ENCODE measurements at regions not wholly inside any gene's neighbourhood (a gene's known extent, or its start where the extent isn't known, plus 50 kb on each side); places are given as distances from the start of the nearest gene placed in this dataset.
A peak's percentile ranks its signal among the peaks of the same experiment; 100 is the strongest.
"Not testable (repeated sequence)": the region's sequence is repeated elsewhere in the genome, so short reads cannot be mapped to it uniquely, and the experiment has no call there.

DNA sequence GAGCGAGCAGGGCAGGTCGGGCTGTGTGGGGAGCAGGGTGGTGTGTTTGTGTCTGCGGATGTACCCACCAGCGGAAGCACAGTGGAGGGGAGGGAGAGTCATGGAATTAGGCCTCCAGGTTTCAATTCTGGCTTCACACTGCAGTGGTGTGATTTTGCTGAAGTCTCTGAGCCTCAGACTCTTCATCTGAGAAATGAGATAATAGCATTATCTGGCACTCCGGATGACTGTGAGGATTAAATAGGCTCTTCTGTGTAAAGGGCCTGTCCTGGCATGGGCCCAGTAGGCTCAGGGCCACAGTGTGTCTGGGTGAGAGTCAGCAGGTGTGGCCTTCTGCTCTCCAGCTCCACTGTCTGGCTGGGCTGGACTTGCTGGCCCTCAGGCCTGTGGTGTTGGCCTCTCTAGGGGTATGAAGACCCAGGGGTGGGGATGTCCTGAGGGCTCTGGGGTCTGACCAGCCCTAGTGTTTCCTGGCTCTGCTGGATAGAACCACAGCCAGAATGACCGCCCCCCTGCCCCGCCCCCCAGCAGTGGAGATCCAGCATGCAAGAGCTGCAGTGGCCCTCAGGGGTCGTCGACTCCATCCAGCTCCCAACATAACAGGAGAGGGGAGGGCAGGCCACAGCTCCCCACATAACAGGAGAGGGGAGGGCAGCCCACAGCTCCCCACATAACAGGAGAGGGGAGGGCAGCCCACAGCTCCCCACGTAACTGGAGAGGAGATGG is 178.6 kb downstream of the RPS24 start:
- no peak for DNase-seq

DNA sequence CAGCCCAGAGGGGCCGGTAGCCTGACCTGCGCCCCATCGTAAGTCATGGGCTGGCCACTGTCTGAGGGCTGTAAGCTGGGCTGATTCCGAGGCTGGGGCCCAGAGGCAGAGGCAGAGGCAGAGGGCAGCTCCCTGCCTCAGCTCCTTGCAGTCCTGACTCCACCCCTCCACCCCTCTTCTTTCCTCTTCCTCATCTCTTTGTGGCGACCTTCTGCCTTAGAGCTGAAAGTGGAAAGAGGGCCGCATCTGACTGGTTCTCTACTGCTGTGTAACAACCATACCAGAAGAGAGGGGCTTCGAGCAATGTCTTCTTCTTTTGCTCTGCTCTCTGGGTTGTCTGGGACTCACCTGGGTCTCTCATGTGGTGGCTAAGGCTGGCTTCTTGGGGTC is 179.1 kb downstream of the RPS24 start:
- DNase-seq: no peak

DNA sequence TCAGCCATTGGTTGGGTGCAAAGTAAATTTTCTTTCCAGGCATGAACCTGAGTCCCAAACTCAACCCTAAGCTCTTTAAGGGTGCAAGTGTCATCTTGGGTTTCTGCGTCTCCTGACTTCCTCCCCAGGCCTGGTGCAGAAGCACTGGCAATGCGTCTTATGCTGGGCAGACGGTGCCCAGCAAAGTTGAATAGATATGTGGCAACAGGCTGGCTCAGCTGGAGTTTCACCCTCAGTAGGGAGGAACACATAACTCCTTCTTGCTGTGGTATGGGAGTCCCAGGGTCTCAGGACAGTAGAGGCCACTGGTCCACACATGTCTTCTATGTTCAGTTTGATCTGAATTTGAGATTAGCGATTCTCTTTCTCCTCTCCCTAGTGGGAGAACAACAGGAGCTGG is 181.3 kb downstream of the RPS24 start:
- no peak for DNase-seq

DNA sequence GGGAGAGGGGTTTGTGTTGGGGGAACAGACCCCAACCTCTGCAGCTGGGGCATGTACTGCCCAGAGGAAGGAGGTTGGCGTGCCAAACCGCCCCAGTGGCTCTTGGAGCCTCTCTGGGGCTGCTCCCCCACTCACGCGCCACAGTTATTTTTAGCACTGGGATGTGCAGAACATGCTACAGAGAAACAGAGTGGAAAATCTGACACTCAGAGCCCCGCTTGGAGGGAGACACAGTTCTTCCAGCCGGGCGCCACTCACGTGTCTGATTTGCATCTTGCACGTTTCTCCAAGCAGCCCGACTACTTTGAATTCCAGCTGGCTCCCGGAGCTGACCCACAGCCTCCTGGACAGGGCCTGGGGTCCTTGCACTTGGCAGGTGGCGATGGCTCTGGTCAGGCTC is 182.0 kb downstream of the RPS24 start:
- peak; percentile 63 for DNase-seq

DNA sequence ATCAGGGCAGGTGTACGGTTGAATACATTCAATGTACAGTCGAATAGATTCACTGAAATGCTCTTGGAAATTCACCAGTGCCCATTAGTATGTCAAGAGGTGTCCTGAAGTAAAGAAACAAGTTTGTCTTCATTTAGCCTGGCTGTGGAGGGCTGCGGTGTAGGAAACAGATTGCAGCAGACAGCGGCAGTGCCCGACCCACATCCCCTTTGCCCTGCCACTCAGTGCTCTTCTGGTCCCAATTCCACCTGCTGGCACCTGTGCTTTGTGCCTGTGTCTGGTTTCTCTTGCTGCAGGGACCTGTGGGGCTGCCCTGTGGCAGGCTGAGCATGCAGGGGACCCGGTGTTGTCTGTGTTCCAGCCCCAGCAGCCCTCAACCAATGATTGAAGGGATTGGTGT is 183.7 kb downstream of the RPS24 start:
- DNase-seq: no peak

DNA sequence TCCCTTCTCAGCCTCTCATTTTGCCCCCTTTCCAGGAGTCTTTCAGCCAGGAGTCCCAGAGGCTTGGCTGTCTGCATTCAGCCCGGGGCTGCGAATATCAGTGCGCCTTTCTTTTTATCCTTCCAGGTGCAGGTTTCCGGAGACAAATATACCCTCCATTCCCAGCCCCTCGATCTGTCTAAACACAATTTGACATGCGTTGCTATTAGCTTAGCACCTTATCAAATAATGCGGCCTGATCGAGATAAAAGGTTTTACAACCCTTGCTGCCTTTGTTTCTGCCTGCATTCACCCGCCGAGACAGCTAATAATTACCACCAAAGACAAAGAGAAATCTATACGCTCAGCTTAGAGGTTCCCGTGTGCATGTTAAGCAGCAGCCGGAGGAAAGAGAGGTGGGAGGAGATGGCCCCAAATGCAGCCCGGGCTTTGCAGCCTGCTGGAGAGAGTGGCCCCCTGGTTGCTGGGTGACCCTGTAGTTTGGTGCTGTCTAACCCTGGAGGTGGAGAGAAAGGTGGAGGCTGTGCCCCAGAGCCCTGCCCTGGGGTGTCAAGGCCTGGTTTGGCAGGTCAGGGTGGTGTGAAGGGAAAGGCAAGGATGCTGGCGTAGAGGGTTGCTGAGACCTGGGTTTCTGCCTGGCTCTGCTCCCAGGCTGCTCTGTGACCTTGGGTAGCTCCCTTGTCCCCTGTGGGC is 185.3 kb downstream of the RPS24 start:
- DNase-seq: no peak

DNA sequence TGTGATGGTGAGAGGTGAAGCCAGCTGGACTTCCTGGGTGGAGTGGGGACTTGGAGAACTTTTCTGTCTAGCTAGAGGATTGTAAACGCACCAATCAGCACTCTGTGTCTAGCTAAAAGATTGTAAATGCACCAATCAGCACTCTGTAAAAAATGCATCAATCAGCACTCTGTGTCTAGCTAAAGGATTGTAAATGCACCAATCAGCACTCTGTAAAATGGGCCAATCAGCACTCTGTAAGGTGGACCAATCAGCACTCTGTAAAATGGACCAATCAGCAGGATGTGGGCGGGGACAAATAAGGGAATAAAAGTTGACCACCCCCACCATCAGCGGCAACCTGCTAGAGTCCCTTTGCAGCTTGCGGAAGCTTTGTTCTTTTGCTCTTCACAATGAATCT is 185.9 kb downstream of the RPS24 start:
- not testable (repeated sequence) for DNase-seq

DNA sequence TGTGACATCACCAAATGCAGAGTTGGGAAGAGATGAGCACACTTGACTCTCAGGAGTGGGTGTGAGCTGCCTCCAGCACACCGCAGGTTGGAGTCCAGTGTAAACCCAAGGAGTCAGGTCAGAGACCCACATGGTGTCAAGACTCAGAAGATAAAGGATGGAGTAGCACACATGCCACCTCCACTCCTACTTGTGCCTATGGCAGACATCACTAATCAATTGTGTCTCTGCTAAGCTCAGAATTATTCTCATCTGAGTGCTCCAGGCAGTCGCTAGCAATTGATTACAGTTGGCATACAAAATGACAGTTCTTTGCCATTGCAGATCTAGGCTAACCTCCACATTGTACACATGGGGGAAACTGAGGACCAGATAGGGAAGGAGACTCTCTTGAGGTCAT is 187.1 kb downstream of the RPS24 start:
- DNase-seq: no peak

DNA sequence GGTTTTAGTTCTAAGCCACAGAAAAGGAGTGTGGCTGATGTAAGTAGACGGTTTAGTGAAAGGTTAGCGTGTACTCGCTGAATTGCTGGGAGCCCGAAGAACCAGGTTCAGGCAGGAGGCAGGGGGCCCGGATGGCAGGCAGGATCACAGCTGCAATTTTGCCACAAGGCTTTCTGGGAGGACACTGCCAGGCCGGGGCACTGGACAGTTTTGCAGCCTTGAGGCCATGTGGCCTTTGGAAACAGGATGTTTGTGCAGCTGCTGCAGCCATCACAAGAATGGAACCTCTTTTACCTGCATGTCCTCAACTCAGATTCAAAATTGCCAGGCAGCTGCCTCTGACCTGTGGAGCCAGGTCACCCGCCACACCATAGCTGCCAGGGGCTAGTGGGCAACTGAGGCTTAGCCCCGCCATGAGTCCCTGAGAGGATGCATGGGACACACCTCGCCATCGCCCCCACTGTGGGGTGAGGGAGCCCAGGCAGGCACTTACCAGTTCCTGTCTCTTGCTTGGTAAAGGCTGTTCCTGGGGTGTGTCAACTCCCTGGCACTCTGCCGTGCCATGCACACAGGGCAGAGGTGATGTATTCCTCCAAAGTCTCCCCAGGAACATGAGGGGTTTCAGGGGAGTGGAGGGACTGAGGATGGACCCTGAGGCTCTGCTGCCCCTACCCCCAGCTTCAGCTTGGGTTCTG is 188.6 kb downstream of the RPS24 start:
- no peak for DNase-seq

DNA sequence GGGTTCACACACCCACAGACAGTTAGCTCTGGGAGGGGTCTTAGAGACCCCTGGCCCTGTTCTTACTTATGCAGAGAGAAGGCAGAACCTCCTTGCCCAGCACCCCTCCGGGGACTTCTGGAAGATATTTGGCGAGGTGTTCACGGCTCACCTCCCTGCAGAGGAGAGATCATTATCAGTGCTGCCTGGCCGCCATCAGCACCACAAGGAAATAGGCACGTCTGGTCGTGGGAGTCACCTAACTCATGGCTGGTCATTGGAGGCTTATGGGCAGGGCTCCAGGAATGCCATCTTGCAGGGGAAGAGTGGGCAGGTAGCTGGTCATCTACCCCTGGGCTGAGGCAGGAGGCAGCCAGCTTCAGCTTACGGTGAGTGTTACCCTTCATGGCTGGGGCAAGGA is 189.4 kb downstream of the RPS24 start:
- DNase-seq: no peak

DNA sequence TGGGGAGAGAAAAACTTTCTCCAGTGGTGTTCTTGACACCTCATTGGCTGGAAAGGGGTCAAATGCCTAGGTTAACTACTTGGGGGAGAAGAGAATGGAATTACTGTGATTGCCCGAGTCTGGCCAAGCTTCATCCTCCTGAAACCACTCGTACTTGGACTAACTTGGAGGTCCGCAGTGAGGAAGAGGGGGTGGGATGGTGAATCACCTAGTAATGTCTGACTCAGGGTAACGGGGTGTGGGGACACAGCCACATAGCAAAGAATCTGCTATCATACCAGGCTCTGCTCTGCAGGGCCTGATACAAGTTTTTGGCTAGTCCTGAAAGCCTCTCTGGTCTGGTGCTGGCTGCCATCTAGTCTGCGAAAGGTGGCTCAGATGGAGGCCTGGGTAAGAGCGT is 190.9 kb downstream of the RPS24 start:
- no peak for DNase-seq

DNA sequence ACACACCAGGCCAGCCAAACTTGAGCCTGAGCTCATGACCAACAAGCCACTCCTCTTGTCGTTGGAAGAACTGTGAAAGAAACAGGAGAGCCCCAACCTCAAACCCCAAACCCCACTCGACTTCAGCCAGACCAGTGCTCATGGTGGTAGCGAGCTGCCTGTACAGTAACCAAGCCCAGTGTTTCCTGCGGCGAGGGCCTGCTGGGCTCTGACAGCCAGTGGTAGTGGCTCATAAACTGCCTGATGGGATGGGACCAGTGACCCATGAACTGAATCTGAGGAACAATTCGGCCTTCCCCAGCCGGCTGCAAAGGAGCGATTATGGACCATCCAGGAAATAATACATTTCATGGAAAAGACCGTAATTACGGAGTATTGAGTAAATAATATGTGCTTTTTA is 191.9 kb downstream of the RPS24 start:
- no peak for DNase-seq

DNA sequence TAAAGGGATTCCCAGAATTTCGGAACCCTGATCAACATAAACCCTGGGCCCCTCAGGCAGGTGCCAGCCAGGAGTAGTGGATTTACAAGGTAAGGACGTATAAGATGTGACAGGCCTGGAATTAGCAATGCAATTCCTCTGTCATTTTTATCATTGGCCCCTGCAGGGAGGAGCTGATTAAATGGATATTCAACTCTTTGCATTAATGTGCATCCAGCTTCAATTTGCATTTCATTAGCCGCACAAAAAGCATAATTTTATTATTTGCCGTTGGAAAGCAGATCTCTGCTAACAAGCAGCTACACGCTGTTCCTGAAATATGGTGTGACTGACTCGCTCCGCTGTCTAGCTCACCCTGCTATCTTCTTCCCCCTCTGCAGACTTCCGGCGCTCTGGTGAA is 195.8 kb downstream of the RPS24 start:
- DNase-seq: peak; percentile 48

DNA sequence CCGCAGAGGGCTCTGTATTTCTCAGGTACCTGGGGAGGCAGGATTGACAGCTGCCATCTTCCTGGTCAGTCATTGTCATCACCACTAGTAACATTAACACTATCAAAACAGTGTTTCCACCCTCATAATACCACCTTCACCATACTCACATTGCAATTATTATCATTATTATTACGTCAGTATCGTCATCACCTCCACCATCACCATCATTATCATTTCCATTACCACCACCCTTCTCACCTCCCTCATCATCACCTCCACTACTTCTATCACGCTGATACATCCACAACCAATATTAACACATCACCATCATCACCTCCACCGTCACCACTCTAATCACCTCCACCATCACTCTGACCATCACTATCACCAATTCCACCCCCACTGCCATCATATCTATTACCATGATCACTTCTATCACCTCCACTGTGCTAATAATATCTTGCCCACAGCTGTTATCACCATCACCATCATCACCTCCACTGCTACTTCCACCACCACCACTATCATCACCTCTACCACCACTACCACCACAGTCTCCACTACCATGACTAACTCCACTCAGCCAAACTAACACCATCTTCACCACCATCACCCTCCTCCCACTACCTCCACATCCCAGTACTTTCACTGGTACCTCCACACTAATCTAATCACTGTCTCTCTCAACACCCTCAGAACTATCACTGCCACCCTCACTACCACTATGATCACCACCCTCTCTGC is 196.4 kb downstream of the RPS24 start:
- DNase-seq: no peak

DNA sequence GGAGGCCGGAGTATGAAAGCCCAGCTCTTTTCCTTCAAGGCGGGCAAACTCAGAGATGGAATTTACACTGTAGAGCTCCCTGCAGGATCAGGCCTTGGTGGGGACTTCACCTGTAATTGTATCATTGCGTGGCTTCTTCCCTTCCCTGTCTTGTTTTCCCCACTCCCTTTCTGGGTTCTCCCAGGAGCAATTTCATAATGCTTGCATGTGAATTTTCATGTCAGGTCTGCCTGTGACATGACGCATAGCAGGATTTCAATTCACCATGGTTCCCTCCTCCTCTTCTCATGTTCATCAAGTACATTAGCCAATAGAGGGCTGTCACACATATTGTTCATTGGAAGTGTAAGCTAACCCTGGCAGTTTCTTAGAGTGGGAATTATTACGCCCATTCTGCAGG is 197.7 kb downstream of the RPS24 start:
- no peak for DNase-seq

DNA sequence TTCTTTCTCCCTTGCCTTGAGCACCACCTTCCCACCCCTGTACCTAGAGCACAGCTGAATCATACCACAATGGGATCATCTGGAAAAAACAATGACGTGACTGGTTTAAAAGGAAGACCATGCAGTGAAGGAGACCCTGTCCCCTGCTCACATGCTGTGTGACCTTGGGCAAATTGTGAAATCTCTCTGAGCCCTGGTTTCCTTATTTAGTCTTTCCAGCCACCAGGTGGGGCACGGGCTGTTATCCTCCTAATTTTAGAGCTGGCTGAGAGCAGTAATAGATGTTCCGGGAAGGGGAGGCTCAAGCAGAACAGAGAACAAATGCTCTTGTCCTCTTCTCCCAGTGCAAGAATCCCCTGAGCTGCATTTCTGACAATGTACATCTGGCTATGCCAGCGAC is 198.3 kb downstream of the RPS24 start:
- no peak for DNase-seq

DNA sequence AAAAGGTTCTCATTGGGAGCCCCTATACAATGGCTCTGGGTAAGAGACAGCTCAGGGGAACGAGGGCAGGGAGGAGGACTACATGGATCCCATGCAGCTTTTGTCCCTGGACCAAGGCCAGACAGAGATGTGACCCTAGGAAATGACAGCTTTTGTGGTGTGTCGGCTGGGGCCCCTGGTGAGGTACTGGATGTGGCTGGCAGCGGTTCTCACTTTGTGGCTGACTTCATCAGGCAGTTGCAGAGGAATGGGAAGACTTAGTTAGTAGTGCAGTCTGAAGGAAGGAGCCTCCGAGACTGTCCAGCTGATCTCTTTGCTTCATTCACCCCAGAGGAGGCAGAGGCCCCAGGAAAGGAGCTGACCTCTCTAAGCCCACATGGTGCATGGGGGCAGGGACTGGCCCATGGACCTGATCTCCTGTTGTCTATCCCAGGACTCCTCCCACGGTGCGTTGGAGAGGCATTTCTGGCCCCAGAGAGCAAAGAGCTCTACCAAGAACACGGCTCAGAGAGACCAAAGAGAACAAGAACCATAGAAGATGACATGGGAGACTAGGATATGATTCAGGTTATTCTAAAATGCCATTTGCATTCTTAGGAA is 202.9 kb downstream of the RPS24 start:
- DNase-seq: no peak

DNA sequence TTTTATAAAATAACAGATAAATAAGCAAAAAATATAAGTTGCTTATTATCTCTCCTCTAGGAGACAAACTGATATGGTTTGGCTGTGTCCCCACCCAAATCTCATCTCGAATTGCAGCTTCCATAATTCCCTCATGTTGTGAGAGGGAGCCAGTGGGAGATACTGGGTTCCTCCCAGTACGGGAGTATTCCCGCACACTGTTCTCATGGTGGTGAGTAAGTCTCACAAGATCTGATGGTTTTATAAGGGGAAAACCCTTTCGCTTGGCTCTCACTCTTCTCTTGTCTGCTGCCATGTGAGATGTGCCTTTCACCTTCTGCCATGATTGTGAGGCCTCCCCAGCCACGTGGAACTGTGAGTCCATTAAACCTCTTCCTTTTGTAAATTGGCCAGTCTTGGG is 204.3 kb downstream of the RPS24 start:
- DNase-seq: not testable (repeated sequence)

DNA sequence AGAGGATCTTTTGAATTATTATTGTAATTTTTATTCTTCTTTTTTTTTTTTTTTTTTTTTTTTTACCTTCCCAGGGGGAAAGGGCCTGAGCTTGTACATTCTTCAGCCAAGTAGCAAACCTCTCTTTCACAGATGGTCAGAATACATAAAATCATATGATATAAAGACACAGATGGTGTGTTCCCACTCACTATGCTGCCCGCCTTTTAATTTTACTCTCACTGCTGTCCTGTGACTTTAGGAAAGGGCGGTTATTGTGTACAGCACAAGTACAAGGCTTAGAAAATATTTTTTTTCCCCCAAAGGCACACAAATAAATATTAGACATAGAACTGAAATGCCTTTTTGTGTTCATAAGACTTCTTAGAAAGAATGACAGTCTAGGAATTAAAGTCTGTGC is 213.6 kb downstream of the RPS24 start:
- no peak for DNase-seq

DNA sequence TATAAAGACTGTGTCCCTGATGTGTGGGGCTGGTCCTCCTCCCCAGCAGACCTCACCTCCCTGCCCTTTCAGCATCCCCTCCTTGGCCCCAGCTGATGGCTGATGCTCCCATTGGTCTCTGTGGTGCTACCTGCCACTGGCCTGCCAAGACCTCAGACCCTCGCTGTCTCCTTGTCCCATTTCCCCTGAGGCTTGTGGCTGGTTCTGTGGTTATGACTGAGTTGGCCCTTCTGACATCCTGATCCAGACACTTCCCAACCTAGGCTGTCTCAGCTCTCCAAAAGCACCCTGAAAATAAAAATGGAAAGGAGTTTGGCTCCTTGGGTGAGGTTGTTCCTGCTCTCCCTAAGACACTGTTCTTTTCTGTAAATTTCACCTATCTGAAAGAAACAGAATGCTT is 214.2 kb downstream of the RPS24 start:
- no peak for DNase-seq

DNA sequence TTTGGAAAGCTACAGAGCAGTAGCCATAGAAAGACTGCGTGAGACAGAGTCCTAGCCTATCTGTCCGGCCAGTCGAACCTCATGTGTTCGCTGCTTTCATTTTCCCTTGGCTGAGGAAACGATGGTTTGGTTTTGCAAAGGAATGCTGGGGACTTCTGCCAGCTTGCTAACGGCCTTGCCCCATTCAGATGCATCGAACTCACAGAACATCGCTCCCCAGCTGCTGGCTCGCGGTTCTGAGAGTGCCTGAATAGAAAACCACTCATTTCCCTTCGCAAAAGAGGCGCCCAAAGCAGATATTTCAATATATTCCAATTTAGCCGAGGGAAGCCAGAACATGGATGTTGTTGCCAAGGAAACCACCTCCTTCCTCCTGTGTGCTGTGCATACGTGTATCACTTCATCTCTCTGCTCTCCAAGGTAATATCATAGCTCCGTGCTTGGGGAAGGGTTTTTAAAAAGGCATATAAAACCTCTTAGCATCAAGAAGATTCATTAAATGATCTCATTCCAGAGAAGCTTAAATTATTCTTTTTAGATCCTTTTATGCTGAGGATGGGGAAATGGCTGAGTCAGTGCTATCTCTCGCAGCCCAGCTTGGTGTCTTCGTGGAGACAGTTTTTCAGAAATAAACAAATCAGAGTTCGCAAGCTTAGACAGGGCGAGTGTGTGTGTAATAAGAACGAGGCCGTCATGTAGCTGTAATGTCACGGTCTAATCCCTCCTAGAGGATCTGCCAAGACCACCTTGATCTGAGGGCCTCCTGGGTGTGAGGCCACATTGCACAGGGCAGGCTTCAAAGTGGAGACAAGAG is 215.2 kb downstream of the RPS24 start:
- no peak for DNase-seq

DNA sequence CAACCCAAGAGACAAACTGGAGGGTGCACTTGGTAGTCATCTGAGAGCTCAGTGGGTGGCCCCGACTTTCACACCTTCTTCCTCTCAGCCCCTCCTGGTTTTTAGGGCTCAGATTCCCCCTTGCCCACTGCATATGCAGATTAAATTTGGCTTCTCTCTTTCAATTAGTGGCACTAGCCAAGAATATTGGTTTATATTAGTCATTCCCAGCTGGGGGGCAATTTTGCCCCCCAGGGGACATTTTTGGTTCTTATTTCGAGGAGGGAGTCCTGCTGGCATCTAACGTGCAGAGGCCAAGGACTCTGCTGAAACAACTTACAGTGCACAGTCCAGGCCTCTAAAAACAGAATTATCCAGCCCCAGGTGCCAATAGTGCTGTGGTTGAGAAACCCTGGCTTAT is 216.0 kb downstream of the RPS24 start:
- DNase-seq: no peak

All from NCI-H526 treated with DMSO at 0.1 percent for 48 hours (cell line).